DND-41 (cell line): ENCODE measurements at regions not wholly inside any gene's neighbourhood (a gene's known extent, or its start where the extent isn't known, plus 50 kb on each side); places are given as distances from the start of the nearest gene placed in this dataset.
"Not testable (repeated sequence)": the region's sequence is repeated elsewhere in the genome, so short reads cannot be mapped to it uniquely, and the experiment has no call there.

ENCODE experiments used
- EZH2 ChIP-seq: IDR thresholded peaks from 3 replicates; pipeline ENCODE4 v1.6.1; 2012; ENCODE audit warnings: borderline replicate concordance, low read depth, mild to moderate bottlenecking, moderate library complexity, low read length, inconsistent platforms; ENCODE audit not compliant: severe bottlenecking
- TF ChIP-seq, protein P1 (sequence below): IDR thresholded peaks from 2 replicates; pipeline ENCODE4 v1.5.1; 2012; ENCODE audit warnings: borderline replicate concordance, low read length, moderate library complexity, mild to moderate bottlenecking; ENCODE audit not compliant: poor library complexity, severe bottlenecking; ENCODE audit errors: extremely low read depth

DNA sequence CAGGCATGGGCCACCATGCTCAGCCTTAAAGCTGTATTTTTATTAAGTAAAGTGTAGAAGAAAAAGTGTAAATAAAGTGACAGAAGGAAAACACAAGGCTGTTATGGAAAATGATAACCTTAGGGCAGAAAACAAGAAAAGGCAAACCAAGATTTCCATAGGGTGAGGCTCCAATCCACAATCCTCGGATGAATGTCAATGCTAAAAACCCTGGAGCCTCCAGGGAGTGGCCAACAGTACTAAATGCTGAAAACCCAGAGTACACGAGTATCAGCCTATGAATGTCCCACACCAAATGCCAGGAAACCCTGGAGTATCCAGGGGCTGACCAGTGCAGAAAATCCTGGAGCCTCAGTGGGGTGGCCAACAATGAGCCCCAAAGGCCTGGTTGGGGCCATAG lies 292.6 kb downstream of the RPIA start:
- TF ChIP-seq, protein P1, sequence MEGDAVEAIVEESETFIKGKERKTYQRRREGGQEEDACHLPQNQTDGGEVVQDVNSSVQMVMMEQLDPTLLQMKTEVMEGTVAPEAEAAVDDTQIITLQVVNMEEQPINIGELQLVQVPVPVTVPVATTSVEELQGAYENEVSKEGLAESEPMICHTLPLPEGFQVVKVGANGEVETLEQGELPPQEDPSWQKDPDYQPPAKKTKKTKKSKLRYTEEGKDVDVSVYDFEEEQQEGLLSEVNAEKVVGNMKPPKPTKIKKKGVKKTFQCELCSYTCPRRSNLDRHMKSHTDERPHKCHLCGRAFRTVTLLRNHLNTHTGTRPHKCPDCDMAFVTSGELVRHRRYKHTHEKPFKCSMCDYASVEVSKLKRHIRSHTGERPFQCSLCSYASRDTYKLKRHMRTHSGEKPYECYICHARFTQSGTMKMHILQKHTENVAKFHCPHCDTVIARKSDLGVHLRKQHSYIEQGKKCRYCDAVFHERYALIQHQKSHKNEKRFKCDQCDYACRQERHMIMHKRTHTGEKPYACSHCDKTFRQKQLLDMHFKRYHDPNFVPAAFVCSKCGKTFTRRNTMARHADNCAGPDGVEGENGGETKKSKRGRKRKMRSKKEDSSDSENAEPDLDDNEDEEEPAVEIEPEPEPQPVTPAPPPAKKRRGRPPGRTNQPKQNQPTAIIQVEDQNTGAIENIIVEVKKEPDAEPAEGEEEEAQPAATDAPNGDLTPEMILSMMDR: not testable (repeated sequence)
- not testable (repeated sequence) for TF ChIP-seq EZH2
